ENCODE measurements at regions not wholly inside any gene's neighbourhood (a gene's known extent, or its start where the extent isn't known, plus 50 kb on each side); places are given as distances from the start of the nearest gene placed in this dataset.
A peak's percentile ranks its signal among the peaks of the same experiment; 100 is the strongest.
"Not testable (repeated sequence)": the region's sequence is repeated elsewhere in the genome, so short reads cannot be mapped to it uniquely, and the experiment has no call there.

GRCh38 chr15:75100679-75101078, 77.3 kb downstream of the PPCDC start:
- no peak for DNase-seq (ENCODE audit: low read depth in 2 of 2)

GRCh38 chr15:75104804-75105557, 81.6 kb downstream of the PPCDC start:
- DNase-seq (ENCODE audit: low read depth in 2 of 2) = no peak

DNA sequence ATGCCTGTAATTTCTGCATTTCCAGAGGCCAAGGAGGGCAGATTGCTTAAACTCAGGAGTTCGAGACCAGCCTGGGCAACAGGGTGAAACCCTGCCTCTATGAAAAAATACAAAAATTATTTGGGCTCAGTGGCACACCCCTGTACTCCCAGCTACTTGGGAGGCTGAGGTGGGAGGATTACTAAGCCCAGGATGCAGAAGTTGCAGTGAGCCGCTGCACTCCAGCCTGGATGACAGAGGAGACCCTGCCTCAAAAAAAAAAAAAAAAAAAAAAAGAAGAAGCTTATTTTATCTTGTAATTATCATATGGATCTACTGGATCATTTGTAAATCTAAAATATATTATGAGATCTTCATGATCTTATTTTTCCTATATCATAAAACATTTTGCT, 84.1 kb downstream of the PPCDC start:
- no peak for DNase-seq (ENCODE audit: low read depth in 2 of 2)

DNA sequence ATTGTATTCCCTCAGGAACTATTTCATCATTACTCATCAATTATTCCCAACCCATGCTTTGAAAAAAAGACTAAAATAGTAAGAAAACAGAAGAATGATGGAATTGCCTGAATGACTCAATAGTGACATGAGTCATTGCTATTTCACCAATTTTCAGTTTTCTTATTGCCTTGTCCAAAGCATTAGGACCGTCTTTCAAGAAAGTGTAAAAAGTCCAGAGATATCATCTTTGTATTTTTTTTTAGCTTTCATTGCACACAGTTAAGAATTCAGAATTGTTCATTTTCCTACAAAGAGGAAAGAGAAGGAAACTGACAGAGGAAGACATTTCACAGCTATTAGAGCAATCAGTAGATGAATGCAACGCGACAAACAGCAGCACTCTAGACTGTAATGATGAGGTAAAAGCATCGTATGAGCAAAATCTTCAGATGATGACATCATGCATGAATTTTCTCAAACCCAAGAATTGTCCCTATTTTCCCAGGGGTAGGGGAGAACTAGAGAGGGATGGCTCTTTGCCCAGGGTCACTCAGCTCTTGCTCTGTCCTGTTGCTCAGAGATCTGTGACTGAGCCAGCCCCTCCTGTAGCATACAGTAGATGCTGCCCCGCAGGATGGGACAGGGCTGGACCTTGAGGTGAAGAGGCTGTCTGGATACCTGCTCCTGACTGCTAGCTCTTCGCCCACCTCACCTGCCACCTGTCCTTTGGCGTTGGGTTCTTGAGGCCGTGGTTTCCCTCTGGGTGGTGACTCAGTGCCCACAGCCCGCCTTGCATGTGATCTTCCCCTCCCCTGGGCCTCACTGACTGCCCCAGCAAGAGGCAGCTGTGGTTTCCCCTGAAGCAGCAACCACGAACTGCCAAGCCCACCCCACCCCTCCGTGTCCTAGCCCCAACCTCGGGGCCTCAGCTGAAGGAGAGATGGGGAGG, 84.8 kb downstream of the PPCDC start:
- DNase-seq (ENCODE audit: low read depth in 2 of 2) = peak in 1 of 2 donors; percentile 42

DNA sequence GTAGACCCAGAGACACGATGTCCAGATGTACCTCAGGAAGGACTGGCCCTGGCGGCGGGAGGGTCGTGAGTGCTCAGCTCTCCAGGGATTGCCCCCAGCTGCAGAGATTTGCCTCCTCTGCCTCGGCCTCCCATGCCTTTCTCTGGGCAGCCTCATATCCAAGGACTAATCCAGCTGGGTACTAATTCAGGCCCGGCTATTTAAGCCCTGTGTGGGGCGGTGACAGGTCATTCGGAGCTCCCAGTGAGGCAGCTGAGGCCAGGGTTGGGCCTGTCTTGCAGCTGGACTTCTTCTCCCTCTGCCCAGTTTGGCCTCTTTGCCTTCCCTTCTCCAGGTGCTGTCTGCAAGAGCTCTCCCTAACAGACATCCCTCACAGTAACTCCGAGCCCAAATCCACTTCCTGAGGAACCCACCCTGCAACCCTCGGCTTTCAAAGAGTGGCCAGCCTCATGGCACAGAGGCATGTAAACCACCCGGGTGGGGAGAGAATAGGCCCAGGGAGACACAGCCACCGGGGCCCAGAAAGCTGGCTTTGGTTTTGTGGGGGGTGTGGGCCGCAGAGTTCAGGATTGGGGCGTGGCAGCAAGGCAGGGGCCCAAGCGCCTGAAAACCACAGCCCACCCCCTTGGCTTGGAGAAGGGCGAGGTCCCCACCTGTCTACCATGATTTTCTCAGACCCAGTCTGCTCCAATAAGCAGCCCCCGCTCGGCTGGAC, 85.8 kb downstream of the PPCDC start:
- no peak for DNase-seq (ENCODE audit: low read depth in 2 of 2)

DNA sequence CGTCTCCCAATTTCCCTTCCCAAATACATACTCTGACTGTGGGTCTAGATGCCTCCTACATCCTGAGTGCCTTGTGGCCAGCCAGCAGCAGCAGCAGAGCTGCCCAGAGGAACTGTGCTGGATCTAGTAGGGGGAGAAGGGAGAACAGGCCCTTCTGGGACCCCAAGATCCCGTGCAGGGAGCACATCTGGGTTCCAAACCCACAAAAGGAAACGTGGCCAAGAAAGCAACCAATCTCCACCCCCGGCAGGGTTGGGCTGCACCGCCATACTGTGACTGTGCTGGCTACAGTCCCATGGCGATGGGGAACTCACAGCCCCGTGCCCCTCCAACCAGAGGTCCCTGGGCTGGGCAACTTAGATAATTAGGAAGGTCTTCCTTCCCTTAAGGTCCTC, 86.3 kb downstream of the PPCDC start:
- DNase-seq (ENCODE audit: low read depth in 2 of 2) = no peak

DNA sequence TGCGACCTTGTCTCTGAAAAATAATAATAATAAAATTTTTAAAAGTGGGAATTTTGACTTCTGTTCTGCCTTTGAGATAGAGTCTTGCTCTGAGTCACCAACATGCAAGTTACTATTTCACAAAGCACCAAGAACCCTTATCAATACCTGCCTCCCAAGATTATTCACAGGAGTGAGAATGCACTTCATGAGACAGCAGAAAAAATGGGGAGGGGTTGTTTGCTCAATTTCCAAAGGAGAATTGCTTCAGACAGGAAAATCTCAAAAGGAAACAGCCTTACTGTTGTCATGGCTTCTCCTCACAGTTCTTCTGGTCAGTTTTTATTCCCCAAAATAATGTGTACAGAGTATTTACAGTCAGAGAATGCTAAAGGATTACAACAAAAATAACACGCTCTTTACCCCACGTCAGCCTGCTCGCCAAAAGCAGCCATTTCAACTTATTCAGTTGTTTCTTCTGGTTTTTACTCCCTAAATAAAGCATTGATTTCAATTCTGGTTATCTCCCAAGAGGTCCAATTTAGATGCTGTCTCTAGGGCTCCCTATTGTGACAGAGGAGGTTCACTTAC, 89.0 kb downstream of the PPCDC start:
- no peak for DNase-seq (ENCODE audit: low read depth in 2 of 2)

DNA sequence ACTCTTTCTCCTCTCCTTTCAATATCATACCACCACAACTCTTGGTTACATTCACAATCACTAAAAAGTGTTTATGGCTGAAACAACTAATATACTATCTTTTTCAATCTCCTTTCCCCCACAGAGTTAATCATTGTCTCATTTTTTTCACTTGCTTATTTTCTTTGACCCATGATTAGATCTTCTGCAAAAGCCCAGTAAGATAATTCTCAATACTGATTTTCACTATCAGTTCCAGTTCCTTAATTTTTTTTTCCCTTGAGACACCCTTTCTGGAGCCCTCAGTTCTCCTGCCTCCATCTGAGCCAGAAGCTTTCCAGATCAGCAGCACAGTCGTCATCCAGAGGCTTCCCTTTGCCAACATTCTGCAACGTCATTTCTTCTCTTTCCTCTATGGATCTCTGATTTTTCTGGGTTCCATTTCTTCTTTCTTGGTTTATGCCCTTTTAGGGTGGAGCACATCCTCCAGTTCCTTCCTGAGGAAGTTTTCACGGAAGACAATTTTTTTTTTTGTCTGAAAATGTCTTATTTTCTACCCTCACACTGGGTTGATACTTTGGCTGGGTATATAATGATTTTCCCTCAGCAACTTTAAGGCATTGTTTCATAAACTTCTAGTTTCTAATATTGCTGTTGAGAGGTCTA, 88.7 kb upstream of the C15orf39 start:
- no peak for DNase-seq (ENCODE audit: low read depth in 2 of 2)

DNA sequence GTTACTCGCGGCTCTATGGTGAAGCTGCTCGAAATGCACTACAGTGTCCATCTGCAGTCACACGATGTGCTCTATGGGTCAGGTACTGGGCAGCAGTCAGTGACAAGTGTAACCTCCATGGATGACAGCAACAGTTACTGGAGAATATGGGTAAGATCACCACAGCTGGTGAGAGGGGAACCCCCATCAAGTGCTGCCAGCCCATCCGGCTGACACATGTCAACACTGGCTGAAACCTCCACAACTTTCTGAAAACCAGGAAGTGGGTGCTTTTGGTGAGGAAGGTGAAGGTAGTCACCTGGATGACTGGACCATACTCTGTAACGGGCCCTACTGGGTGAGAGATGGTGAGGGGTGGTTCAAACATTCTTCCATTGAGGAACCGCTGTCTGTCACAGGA, 87.4 kb upstream of the C15orf39 start:
- DNase-seq (ENCODE audit: low read depth in 2 of 2) = no peak

DNA sequence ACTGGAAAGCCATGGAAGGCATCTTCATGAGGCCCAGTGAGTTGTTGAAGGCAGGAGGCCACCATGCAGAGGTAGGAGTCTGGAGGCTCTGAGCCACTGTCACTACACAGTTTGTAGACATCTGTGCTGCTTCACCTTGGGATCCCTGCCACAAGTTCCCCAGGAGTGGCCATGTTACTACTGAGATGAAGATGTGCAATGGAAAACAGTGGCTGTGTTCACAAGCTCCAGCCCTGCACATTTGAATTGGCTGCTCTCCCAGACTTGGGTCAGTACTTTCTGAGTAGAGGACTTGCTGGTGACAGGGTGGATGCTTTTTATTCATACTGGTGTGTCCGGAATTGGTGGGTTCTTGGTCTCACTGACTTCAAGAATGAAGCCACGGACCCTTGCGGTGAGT, 86.9 kb upstream of the C15orf39 start:
- DNase-seq (ENCODE audit: low read depth in 2 of 2) = no peak

GRCh38 chr15:75115411-75115913, 86.2 kb upstream of the C15orf39 start:
- not testable (repeated sequence) for DNase-seq (ENCODE audit: low read depth in 2 of 2)

- DNase-seq (ENCODE audit: low read depth in 2 of 2) = not testable (repeated sequence)
Measured at GRCh38 chr15:75116143-75116542, 85.5 kb upstream of the C15orf39 start.

DNA sequence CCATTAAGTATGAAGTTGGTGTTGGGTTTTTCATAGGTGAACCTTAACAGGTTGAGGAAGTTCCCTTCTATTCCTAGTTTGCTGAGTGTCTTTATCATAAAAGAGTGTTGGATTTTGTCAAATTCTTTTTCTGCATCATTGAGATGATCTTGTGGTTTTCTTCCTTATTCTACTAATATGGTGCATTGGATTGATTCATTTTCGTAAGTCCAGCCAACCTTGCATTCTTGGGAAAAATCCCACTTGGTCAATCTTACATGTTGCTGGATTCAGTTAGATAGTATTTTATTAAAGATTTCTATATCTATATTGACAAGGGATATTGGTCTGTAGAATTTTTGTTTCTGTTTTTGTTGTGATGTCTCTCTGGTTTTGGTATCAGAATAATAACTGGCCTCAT, 83.7 kb upstream of the C15orf39 start:
- no peak for DNase-seq (ENCODE audit: low read depth in 2 of 2)

DNA sequence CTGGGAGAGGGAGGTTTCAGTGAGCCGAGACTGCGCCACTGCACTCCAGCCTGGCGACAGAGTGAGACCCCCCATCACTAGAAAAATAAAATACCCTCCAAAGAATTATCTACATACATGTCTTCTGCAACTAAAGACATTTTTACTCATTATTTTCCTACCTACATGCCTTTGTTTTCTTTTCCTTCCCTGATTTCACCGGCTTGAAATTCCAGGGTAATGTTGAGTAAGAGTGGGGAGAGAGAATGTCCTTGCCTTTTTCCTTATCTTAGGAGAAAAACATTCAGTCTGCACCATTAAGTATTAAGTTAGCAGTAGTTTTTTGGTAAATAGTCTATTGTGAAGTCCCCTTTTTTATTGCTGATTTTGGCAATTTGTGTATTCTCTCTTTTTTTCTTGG, 82.4 kb upstream of the C15orf39 start:
- DNase-seq (ENCODE audit: low read depth in 2 of 2) = not testable (repeated sequence)

DNA sequence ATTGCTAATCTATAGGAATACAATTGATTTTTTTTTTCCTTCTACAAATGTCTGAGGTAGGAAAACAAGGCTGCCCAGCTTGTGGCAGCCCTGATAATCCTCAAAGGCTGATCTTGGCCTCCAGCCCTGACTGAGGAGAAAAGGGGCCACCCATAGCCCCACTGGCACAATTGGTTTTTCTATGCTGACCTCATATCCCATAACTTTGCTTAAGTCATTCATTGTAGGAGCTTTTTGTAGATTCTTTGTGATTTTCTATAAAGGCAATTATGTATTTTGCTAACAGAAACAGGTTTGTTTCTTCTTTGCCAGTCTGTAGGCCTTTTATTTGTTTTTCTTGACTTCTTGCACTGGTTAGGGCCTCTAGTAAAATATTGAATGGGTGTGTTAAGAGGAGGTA, 80.2 kb upstream of the C15orf39 start:
- no peak for DNase-seq (ENCODE audit: low read depth in 2 of 2)

DNA sequence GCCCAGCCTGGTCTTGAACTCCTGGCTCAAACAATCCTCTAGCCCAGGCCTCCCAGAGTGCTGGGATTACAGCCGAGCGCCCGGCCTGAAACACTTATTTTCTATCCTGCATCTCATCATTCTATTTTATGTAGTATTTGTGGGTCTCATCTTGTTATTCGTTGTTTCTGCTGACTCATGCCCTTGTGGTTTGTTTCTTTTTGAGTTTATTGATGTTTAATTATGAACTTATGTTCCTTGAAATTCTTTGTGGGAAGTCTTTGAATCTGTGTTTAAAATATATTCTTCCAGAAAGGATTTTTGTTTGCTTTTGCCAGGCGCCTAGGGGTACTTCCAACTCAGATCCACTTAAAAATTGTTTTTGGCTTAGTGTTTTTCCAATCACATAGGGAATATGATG, 78.3 kb upstream of the C15orf39 start:
- no peak for DNase-seq (ENCODE audit: low read depth in 2 of 2)

- DNase-seq (ENCODE audit: low read depth in 2 of 2) = not testable (repeated sequence)
Measured at GRCh38 chr15:75124278-75124677, 77.4 kb upstream of the C15orf39 start.

DNA sequence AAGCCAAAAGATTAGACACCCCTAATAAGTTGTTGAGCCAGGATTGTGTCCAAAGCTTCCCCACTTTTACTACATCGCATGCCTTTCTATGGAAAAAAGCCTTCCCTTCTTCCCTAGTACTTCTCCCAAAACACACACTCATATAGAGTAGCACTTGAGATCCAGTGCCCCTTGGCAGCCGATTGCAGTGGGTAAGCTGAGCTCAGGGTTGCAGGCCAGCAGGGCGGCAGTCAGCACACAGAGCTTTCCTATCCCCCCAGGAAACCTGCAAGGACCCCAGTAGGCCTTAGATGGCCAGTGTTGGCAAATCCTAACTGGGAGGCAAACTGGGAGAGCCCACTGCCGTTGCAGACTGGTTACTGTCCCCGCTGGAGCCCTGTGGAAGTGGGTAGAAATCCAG, 75.7 kb upstream of the C15orf39 start:
- DNase-seq (ENCODE audit: low read depth in 2 of 2) = no peak

- no peak for DNase-seq (ENCODE audit: low read depth in 2 of 2)
Measured at GRCh38 chr15:75126864-75127580, 74.7 kb upstream of the C15orf39 start.

DNA sequence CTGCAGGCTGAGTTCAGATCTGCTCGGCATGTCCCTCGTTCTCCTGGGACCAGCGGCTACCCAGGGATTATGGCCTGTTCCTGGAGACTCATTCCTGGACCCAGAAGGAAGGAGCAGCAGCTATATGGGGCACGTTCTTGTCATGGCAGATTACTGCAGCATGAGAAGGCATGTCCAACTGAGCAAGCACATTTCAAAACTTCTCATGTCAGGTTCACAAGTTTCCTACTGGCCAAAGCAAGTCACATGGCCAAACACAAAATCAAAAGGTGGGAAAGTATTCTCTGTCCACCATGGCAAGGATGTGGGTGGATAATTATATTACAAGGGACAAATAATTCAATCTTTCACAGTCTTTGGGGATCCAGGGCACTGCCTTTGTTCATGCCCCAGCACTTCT, 71.9 kb upstream of the C15orf39 start:
- no peak for DNase-seq (ENCODE audit: low read depth in 2 of 2)

GRCh38 chr15:75131269-75131643, 70.4 kb upstream of the C15orf39 start:
- no peak for DNase-seq (ENCODE audit: low read depth in 2 of 2)
